Liver (tissue), 7 donors: ENCODE measurements at regions not wholly inside any gene's neighbourhood (a gene's known extent, or its start where the extent isn't known, plus 50 kb on each side); places are given as distances from the start of the nearest gene placed in this dataset.

Experiments
- DNase-seq: peaks from one replicate; pipeline ENCODE4 v3.0.0-alpha.2; 2017; ENCODE audit warnings: low spot score
- H3K27ac ChIP-seq, 2 donors: one replicate each; pipeline ENCODE4 v1.7.0; 2013; ENCODE audit warnings: inconsistent platforms in 2 of 2, low read length in 2 of 2, control low read depth in 1 of 2, low read depth in 1 of 2, mild to moderate bottlenecking in 1 of 2
- H3K27me3 ChIP-seq, 4 donors: one replicate each; pipeline versions ENCODE4 v1.6.1 to v1.7.0; 2013; ENCODE audit warnings: low read length in 3 of 4, inconsistent platforms in 1 of 4, mild to moderate bottlenecking in 1 of 4, moderate library complexity in 1 of 4; ENCODE audit not compliant: control insufficient read depth in 4 of 4, insufficient read depth in 4 of 4
- H3K36me3 ChIP-seq, 4 donors: one replicate each; pipeline versions ENCODE4 v1.6.1 to v1.7.0; 2013; ENCODE audit warnings: low read length in 3 of 4, mild to moderate bottlenecking in 3 of 4, low read depth in 1 of 4, moderate library complexity in 1 of 4; ENCODE audit not compliant: control insufficient read depth in 4 of 4, insufficient read depth in 3 of 4
- H3K4me1 ChIP-seq, 4 donors: one replicate each; pipeline versions ENCODE4 v1.6.1 to v1.7.0; 2013; ENCODE audit warnings: low read length in 3 of 4, mild to moderate bottlenecking in 3 of 4, moderate library complexity in 1 of 4; ENCODE audit not compliant: control insufficient read depth in 4 of 4, insufficient read depth in 4 of 4
- H3K4me3 ChIP-seq, 3 donors: one replicate each; pipeline versions ENCODE4 v1.6.1 to v1.7.0; 2013; ENCODE audit warnings: low read length in 3 of 3, control low read depth in 1 of 3, low read depth in 1 of 3, mild to moderate bottlenecking in 1 of 3
- H3K9ac ChIP-seq, 2 donors: one replicate each; pipeline ENCODE4 v1.7.0; 2013; ENCODE audit warnings: low read length in 2 of 2, mild to moderate bottlenecking in 2 of 2, moderate library complexity in 2 of 2, control low read depth in 1 of 2, low read depth in 1 of 2
- H3K9me3 ChIP-seq, 4 donors: one replicate each; pipeline versions ENCODE4 v1.6.1 to v1.7.0; 2013; ENCODE audit warnings: low read length in 3 of 4; ENCODE audit not compliant: control insufficient read depth in 4 of 4
- EGR1 ChIP-seq, 2 donors: IDR thresholded peaks; 2 replicates each; pipeline ENCODE4 v1.6.1; 2016 to 2018; ENCODE audit warnings: antibody characterized with exemption in 2 of 2, low read depth in 2 of 2
- FOXA1 ChIP-seq: IDR thresholded peaks from 2 replicates; pipeline ENCODE4 v1.6.1; 2016; ENCODE audit warnings: antibody characterized with exemption
- FOXA2 ChIP-seq: IDR thresholded peaks from 2 replicates; pipeline ENCODE4 v1.6.1; 2016; ENCODE audit warnings: antibody characterized with exemption
- GABPA ChIP-seq, 2 donors: IDR thresholded peaks in 1 of 2; conservative IDR thresholded peaks in 1 of 2; 2 replicates each; pipeline ENCODE4 v1.6.1; 2016; ENCODE audit warnings: antibody characterized with exemption in 2 of 2, mild to moderate bottlenecking in 1 of 2, moderate library complexity in 1 of 2
- HNF4A ChIP-seq, 2 donors: conservative IDR thresholded peaks; 2 replicates each; pipeline ENCODE4 v1.6.1; 2016; ENCODE audit warnings: antibody characterized with exemption in 2 of 2, mild to moderate bottlenecking in 2 of 2
- HNF4G ChIP-seq: IDR thresholded peaks from 2 replicates; pipeline ENCODE4 v1.6.1; 2016; ENCODE audit warnings: antibody characterized with exemption
- JUND ChIP-seq, 2 donors: IDR thresholded peaks; 2 replicates each; pipeline ENCODE4 v1.6.1; 2016; ENCODE audit warnings: antibody characterized with exemption in 2 of 2
- NR2F2 ChIP-seq: IDR thresholded peaks from 2 replicates; pipeline ENCODE4 v1.6.1; 2016; ENCODE audit warnings: antibody characterized with exemption
- RAD21 ChIP-seq, 2 donors: IDR thresholded peaks; 2 replicates each; pipeline ENCODE4 v1.6.1; 2016; ENCODE audit warnings: antibody characterized with exemption in 2 of 2, mild to moderate bottlenecking in 2 of 2
- RXRA ChIP-seq, 2 donors: IDR thresholded peaks; 2 replicates each; pipeline ENCODE4 v1.6.1; 2017 to 2018; ENCODE audit warnings: antibody characterized with exemption in 2 of 2, mild to moderate bottlenecking in 1 of 2
- SP1 ChIP-seq: IDR thresholded peaks from 2 replicates; pipeline ENCODE4 v1.6.1; 2018; ENCODE audit warnings: antibody characterized with exemption, mild to moderate bottlenecking
- TAF1 ChIP-seq: conservative IDR thresholded peaks from 2 replicates; pipeline ENCODE4 v1.6.1; 2016; ENCODE audit warnings: antibody characterized with exemption, mild to moderate bottlenecking
- YY1 ChIP-seq: IDR thresholded peaks from 2 replicates; pipeline ENCODE4 v1.6.1; 2016; ENCODE audit warnings: antibody characterized with exemption, mild to moderate bottlenecking
- TF ChIP-seq, protein P1 (sequence below): IDR thresholded peaks from 2 replicates; pipeline ENCODE4 v1.6.1; 2016; ENCODE audit warnings: antibody characterized with exemption, mild to moderate bottlenecking
- TF ChIP-seq, protein P2 (sequence below): IDR thresholded peaks from 2 replicates; pipeline ENCODE4 v1.6.1; 2016; ENCODE audit warnings: antibody characterized with exemption
- TF ChIP-seq, protein P3 (sequence below): fragments of 150-350 bp; IDR thresholded peaks from 2 replicates; pipeline ENCODE4 v1.5.1; 2017; ENCODE audit warnings: improper control_type of control experiment, low read depth, low read length; ENCODE audit not compliant: missing input control
- TF ChIP-seq, protein P4 (sequence below): IDR thresholded peaks from 2 replicates; pipeline ENCODE4 v1.6.1; 2016; ENCODE audit warnings: antibody characterized with exemption
- TF ChIP-seq, protein P5 (sequence below): IDR thresholded peaks from 2 replicates; pipeline ENCODE4 v1.6.1; 2016; ENCODE audit warnings: antibody characterized with exemption
- donor health status: healthy.
- donor health status: healthy.
- donor health status: healthy.
- donor health status: healthy.

DNA sequence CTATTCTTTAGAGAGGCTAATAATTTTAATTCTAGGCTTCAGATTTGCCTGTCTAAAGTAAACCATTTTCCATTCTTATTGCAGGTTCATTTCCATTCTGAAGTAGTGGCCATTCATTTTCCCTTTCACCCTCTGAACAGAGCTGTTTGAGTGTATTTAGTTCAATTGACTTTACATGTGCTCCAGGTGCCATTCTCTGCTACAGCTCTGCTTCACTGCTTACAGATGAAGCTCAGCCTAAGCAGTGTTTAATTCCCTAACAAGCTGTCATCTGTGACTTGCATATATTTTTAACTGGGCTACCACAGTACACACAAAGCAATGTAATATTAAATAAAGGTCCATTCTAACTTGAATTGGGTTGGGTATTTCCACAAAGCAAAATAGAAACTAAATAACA, 1031.6 kb downstream of the KCNT2 start:
- Histone ChIP-seq H3K27me3 (no peaks in the 10 kb centered on the region), H3K9ac (no peak overlapping the region), H3K4me3 (no peak overlapping the region), H3K27ac (no peak overlapping the region), H3K4me1 (no peaks in the 10 kb centered on the region), H3K9me3 (no peaks in the 10 kb centered on the region), H3K36me3 (no peaks in the 10 kb centered on the region)
- TF ChIP-seq HNF4A (conservative IDR thresholded peaks at IDR 0.05) (no peak), JUND (IDR thresholded peaks at IDR 0.05) (no peak), FOXA2 (no peak), SP1 (no peak), RXRA (IDR thresholded peaks at IDR 0.05) (no peak), GABPA (IDR thresholded peaks at IDR 0.05 in 1 of 2, conservative IDR thresholded peaks at IDR 0.05 in 1 of 2) (no peak), FOXA1 (no peak), EGR1 (IDR thresholded peaks at IDR 0.05; ENCODE audit: low read depth in 2 of 2) (no peak), NR2F2 (no peak), YY1 (no peak), RAD21 (IDR thresholded peaks at IDR 0.05) (no peak), HNF4G (no peak), TAF1 (no peak)
- TF ChIP-seq, protein P1, sequence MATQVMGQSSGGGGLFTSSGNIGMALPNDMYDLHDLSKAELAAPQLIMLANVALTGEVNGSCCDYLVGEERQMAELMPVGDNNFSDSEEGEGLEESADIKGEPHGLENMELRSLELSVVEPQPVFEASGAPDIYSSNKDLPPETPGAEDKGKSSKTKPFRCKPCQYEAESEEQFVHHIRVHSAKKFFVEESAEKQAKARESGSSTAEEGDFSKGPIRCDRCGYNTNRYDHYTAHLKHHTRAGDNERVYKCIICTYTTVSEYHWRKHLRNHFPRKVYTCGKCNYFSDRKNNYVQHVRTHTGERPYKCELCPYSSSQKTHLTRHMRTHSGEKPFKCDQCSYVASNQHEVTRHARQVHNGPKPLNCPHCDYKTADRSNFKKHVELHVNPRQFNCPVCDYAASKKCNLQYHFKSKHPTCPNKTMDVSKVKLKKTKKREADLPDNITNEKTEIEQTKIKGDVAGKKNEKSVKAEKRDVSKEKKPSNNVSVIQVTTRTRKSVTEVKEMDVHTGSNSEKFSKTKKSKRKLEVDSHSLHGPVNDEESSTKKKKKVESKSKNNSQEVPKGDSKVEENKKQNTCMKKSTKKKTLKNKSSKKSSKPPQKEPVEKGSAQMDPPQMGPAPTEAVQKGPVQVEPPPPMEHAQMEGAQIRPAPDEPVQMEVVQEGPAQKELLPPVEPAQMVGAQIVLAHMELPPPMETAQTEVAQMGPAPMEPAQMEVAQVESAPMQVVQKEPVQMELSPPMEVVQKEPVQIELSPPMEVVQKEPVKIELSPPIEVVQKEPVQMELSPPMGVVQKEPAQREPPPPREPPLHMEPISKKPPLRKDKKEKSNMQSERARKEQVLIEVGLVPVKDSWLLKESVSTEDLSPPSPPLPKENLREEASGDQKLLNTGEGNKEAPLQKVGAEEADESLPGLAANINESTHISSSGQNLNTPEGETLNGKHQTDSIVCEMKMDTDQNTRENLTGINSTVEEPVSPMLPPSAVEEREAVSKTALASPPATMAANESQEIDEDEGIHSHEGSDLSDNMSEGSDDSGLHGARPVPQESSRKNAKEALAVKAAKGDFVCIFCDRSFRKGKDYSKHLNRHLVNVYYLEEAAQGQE = no peak
- TF ChIP-seq, protein P2, sequence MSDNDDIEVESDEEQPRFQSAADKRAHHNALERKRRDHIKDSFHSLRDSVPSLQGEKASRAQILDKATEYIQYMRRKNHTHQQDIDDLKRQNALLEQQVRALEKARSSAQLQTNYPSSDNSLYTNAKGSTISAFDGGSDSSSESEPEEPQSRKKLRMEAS = no peak
- TF ChIP-seq, protein P3, sequence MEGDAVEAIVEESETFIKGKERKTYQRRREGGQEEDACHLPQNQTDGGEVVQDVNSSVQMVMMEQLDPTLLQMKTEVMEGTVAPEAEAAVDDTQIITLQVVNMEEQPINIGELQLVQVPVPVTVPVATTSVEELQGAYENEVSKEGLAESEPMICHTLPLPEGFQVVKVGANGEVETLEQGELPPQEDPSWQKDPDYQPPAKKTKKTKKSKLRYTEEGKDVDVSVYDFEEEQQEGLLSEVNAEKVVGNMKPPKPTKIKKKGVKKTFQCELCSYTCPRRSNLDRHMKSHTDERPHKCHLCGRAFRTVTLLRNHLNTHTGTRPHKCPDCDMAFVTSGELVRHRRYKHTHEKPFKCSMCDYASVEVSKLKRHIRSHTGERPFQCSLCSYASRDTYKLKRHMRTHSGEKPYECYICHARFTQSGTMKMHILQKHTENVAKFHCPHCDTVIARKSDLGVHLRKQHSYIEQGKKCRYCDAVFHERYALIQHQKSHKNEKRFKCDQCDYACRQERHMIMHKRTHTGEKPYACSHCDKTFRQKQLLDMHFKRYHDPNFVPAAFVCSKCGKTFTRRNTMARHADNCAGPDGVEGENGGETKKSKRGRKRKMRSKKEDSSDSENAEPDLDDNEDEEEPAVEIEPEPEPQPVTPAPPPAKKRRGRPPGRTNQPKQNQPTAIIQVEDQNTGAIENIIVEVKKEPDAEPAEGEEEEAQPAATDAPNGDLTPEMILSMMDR = no peak
- TF ChIP-seq, protein P4, sequence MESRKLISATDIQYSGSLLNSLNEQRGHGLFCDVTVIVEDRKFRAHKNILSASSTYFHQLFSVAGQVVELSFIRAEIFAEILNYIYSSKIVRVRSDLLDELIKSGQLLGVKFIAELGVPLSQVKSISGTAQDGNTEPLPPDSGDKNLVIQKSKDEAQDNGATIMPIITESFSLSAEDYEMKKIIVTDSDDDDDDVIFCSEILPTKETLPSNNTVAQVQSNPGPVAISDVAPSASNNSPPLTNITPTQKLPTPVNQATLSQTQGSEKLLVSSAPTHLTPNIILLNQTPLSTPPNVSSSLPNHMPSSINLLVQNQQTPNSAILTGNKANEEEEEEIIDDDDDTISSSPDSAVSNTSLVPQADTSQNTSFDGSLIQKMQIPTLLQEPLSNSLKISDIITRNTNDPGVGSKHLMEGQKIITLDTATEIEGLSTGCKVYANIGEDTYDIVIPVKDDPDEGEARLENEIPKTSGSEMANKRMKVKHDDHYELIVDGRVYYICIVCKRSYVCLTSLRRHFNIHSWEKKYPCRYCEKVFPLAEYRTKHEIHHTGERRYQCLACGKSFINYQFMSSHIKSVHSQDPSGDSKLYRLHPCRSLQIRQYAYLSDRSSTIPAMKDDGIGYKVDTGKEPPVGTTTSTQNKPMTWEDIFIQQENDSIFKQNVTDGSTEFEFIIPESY = no peak
- TF ChIP-seq, protein P5, sequence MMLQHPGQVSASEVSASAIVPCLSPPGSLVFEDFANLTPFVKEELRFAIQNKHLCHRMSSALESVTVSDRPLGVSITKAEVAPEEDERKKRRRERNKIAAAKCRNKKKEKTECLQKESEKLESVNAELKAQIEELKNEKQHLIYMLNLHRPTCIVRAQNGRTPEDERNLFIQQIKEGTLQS = no peak
- DNase-seq = no peak

DNA sequence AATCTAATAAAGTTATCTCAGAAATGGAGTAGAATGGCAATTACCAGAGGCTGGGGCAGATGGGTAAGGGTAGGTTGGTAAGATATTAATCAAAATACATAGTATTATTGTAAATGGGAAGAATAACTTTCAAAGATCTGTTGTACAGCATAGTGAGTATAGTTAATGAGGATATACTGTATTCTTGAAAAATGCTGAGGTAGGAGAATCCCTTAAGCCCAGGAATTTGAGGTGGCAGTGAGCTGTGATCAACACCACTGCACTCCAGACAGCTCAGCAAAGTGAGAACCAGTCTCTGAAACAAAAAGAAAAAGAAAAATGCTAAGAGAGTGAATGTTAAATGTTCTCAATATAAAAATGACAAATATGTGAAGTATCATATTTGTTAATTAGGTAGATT, 1033.7 kb downstream of the KCNT2 start:
- H3K4me3 ChIP-seq = no peak overlapping the region
- no peaks in the 10 kb centered on the region for H3K36me3 ChIP-seq
- TF ChIP-seq, protein P4 = no peak
- TF ChIP-seq GABPA (IDR thresholded peaks at IDR 0.05 in 1 of 2, conservative IDR thresholded peaks at IDR 0.05 in 1 of 2) = no peak
- TF ChIP-seq, protein P5 = no peak
- TF ChIP-seq YY1 = no peak
- TF ChIP-seq NR2F2 = no peak
- TF ChIP-seq TAF1 = no peak
- no peak for TF ChIP-seq FOXA2
- H3K27ac ChIP-seq = no peak overlapping the region
- no peaks in the 10 kb centered on the region for H3K4me1 ChIP-seq
- no peak for DNase-seq
- no peaks in the 10 kb centered on the region for H3K27me3 ChIP-seq
- no peaks in the 10 kb centered on the region for H3K9me3 ChIP-seq
- H3K9ac ChIP-seq = no peak overlapping the region
